ENCODE measurements at regions not wholly inside any gene's neighbourhood (a gene's known extent, or its start where the extent isn't known, plus 50 kb on each side); places are given as distances from the start of the nearest gene placed in this dataset.
A peak's percentile ranks its signal among the peaks of the same experiment; 100 is the strongest.

- peak in 4 of 8 experiments; percentile 28 to 42 (median 37) for ATAC-seq (replicated peaks in 6 of 8)
- Histone ChIP-seq H3K4me3 (no peak overlapping the region), H3K4me1 (replicated peaks in 1 of 2) (peaks cover 52 to 63% of the 10 kb centered on the region in 2 donors), H3K27ac (peak overlapping the region in 1 of 2 donors; percentile 40)
- in situ Hi-C loops (cut with MboI; ENCODE audit: low pct_unique_long_range_greater_than_20kb in 2 of 9, low sequenced_read_pairs in 9 of 9, unreplicated experiment in 9 of 9) = loop anchor here in 1 of 9 experiments (25.0 kb wide), 1 partner anchor 568 kb away; no protein-coding TSS in a partner anchor
- WGBS, 10 experiments = 13 to 80% (median 43%) methylated on average over 1 to 6 of the region's 13 CpGs; no CpG with 5 or more reads in 5 of the 10 experiments
Observed at GRCh38 chr14:100669468-100669867, 57.2 kb upstream of the DLK1 start.

- Histone ChIP-seq H3K27ac (peak overlapping the region in 1 of 2 donors; percentile 1), H3K4me3 (no peak overlapping the region), H3K4me1 (replicated peaks in 1 of 2) (peaks cover 54 to 64% of the 10 kb centered on the region in 2 donors)
- 19 to 100% (median 60%) methylated on average over 1 to 6 of the region's 11 CpGs; no CpG with 5 or more reads in 2 of the 10 experiments for WGBS, 10 experiments
- no peak for ATAC-seq (replicated peaks in 6 of 8)
- in situ Hi-C loops (cut with MboI; ENCODE audit: low pct_unique_long_range_greater_than_20kb in 2 of 9, low sequenced_read_pairs in 9 of 9, unreplicated experiment in 9 of 9) = loop anchor here in 1 of 9 experiments (25.0 kb wide), 1 partner anchor 567 kb away; no protein-coding TSS in a partner anchor
Observed at GRCh38 chr14:100670017-100670752, 56.5 kb upstream of the DLK1 start.

GRCh38 chr14:100670753-100671049 is 56.0 kb upstream of the DLK1 start:
- in situ Hi-C loops (cut with MboI; ENCODE audit: low pct_unique_long_range_greater_than_20kb in 2 of 9, low sequenced_read_pairs in 9 of 9, unreplicated experiment in 9 of 9) = loop anchor here in 1 of 9 experiments (25.0 kb wide), 1 partner anchor 567 kb away; no protein-coding TSS in a partner anchor
- 15 to 65% (median 39%) methylated on average over 1 to 7 of the region's 7 CpGs; no CpG with 5 or more reads in 4 of the 10 experiments for WGBS, 10 experiments

GRCh38 chr14:100671386-100671901 is 55.2 kb upstream of the DLK1 start:
- 75 to 92% (median 83%) methylated on average over 1 to 5 of the region's 6 CpGs; no CpG with 5 or more reads in 3 of the 10 experiments for WGBS, 10 experiments
- H3K4me3 ChIP-seq = no peak overlapping the region
- in situ Hi-C loops (cut with MboI; ENCODE audit: low pct_unique_long_range_greater_than_20kb in 2 of 9, low sequenced_read_pairs in 9 of 9, unreplicated experiment in 9 of 9) = loop anchor here in 1 of 9 experiments (25.0 kb wide), 1 partner anchor 566 kb away; no protein-coding TSS in a partner anchor
- ATAC-seq (replicated peaks in 6 of 8) = no peak
- peaks cover 61 to 67% of the 10 kb centered on the region in 2 donors for H3K4me1 ChIP-seq (replicated peaks in 1 of 2)
- no peak overlapping the region for H3K27ac ChIP-seq

More at GRCh38 chr14:100670753-100671049, 56.0 kb upstream of the DLK1 start:
- Histone ChIP-seq H3K27ac (peak overlapping the region in 1 of 2 donors; percentile 1), H3K4me1 (replicated peaks in 1 of 2) (peaks cover 57 to 64% of the 10 kb centered on the region in 2 donors), H3K4me3 (no peak overlapping the region)
- no peak for ATAC-seq (replicated peaks in 6 of 8)

- 57 to 100% (median 86%) methylated on average over 1 to 5 of the region's 5 CpGs; no CpG with 5 or more reads in 2 of the 10 experiments for WGBS, 10 experiments
- in situ Hi-C loops (cut with MboI; ENCODE audit: low pct_unique_long_range_greater_than_20kb in 2 of 9, low sequenced_read_pairs in 9 of 9, unreplicated experiment in 9 of 9) = loop anchor here in 1 of 9 experiments (25.0 kb wide), 1 partner anchor 565 kb away; no protein-coding TSS in a partner anchor
Observed at GRCh38 chr14:100671906-100672305, 54.8 kb upstream of the DLK1 start.

GRCh38 chr14:100673085-100673806 is 53.4 kb upstream of the DLK1 start:
- in situ Hi-C loops (cut with MboI; ENCODE audit: low pct_unique_long_range_greater_than_20kb in 2 of 9, low sequenced_read_pairs in 9 of 9, unreplicated experiment in 9 of 9) = loop anchor here in 1 of 9 experiments (25.0 kb wide), 1 partner anchor 564 kb away; no protein-coding TSS in a partner anchor
- 0 to 100% (median 43%) methylated on average over 1 to 13 of the region's 22 CpGs; no CpG with 5 or more reads in 4 of the 10 experiments for WGBS, 10 experiments
- H3K4me3 ChIP-seq = no peak overlapping the region
- ATAC-seq (replicated peaks in 6 of 8) = peak in 5 of 8 experiments; percentile 71 to 86 (median 76)
- peaks cover 78 to 79% of the 10 kb centered on the region in 2 donors for H3K4me1 ChIP-seq (replicated peaks in 1 of 2)
- H3K27ac ChIP-seq = peak overlapping the region; percentile 73 to 82

More at GRCh38 chr14:100671906-100672305, 54.8 kb upstream of the DLK1 start:
- ATAC-seq (replicated peaks in 6 of 8) = no peak
- no peak overlapping the region for H3K4me3 ChIP-seq
- H3K4me1 ChIP-seq (replicated peaks in 1 of 2) = peaks cover 64 to 65% of the 10 kb centered on the region in 2 donors
- H3K27ac ChIP-seq = no peak overlapping the region

GRCh38 chr14:100673807-100674154 is 52.9 kb upstream of the DLK1 start:
- in situ Hi-C loops (cut with MboI; ENCODE audit: low pct_unique_long_range_greater_than_20kb in 2 of 9, low sequenced_read_pairs in 9 of 9, unreplicated experiment in 9 of 9) = loop anchor here in 1 of 9 experiments (25.0 kb wide), 1 partner anchor 564 kb away; no protein-coding TSS in a partner anchor
- no peak for ATAC-seq (replicated peaks in 6 of 8)
- Histone ChIP-seq H3K27ac (no peak overlapping the region), H3K4me1 (replicated peaks in 1 of 2) (peaks cover 79% of the 10 kb centered on the region in 2 donors), H3K4me3 (no peak overlapping the region)
- 19 to 100% (median 92%) methylated on average over 1 to 3 of the region's 3 CpGs; no CpG with 5 or more reads in 1 of the 10 experiments for WGBS, 10 experiments

DNA sequence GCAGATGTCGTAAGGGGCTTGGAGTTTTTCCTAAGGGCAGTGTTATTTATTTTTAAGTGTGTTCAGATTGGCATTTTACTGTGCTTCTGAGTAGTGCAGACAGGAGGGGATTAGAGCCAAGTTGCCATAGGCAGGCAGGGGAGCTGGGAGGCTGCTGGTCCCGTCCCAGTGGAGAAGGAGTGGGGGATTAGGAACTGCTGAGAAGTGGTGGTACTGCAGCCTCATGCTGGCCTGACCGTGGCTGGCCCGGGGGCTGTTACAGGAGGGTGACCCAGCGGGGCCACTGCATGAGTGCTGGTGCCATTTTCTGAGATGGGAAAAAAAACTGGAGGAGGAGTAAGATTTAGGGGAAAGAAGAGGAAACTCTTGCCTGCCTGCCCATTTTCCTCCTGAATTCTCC is 52.3 kb upstream of the DLK1 start:
- WGBS, 10 experiments = 62 to 100% (median 83%) methylated on average over 1 to 3 of the region's 5 CpGs; no CpG with 5 or more reads in 6 of the 10 experiments
- Histone ChIP-seq H3K4me3 (no peak overlapping the region), H3K4me1 (replicated peaks in 1 of 2) (peaks cover 73% of the 10 kb centered on the region in 2 donors), H3K27ac (no peak overlapping the region)
- in situ Hi-C loops (cut with MboI; ENCODE audit: low pct_unique_long_range_greater_than_20kb in 2 of 9, low sequenced_read_pairs in 9 of 9, unreplicated experiment in 9 of 9) = loop anchor here in 1 of 9 experiments (25.0 kb wide), 1 partner anchor 563 kb away; no protein-coding TSS in a partner anchor
- no peak for ATAC-seq (replicated peaks in 6 of 8)

GRCh38 chr14:100674897-100675619 is 51.6 kb upstream of the DLK1 start:
- in situ Hi-C loops (cut with MboI; ENCODE audit: low pct_unique_long_range_greater_than_20kb in 2 of 9, low sequenced_read_pairs in 9 of 9, unreplicated experiment in 9 of 9) = loop anchor here in 1 of 9 experiments (25.0 kb wide), 1 partner anchor 562 kb away; no protein-coding TSS in a partner anchor
- H3K27ac ChIP-seq = no peak overlapping the region
- 0 to 72% (median 36%) methylated on average over 1 to 9 of the region's 19 CpGs; no CpG with 5 or more reads in 2 of the 10 experiments for WGBS, 10 experiments
- H3K4me3 ChIP-seq = no peak overlapping the region
- ATAC-seq (replicated peaks in 6 of 8) = peak in 5 of 8 experiments; percentile 4 to 34 (median 34)
- H3K4me1 ChIP-seq (replicated peaks in 1 of 2) = peaks cover 67 to 73% of the 10 kb centered on the region in 2 donors

- Histone ChIP-seq H3K27ac (no peak overlapping the region), H3K4me3 (no peak overlapping the region), H3K4me1 (replicated peaks in 1 of 2) (peaks cover 64 to 72% of the 10 kb centered on the region in 2 donors)
- peak in 3 of 8 experiments; percentile 11 to 36 (median 24) for ATAC-seq (replicated peaks in 6 of 8)
- 0 to 95% (median 5%) methylated on average over 1 to 11 of the region's 20 CpGs; no CpG with 5 or more reads in 1 of the 10 experiments for WGBS, 10 experiments
- in situ Hi-C loops (cut with MboI; ENCODE audit: low pct_unique_long_range_greater_than_20kb in 2 of 9, low sequenced_read_pairs in 9 of 9, unreplicated experiment in 9 of 9) = no loop called here
Observed at GRCh38 chr14:100675699-100676684, 50.7 kb upstream of the DLK1 start.

All from motor neuron (in vitro differentiated cells).